GM18499 (cell line): ENCODE measurements at regions not wholly inside any gene's neighbourhood (a gene's known extent, or its start where the extent isn't known, plus 50 kb on each side); places are given as distances from the start of the nearest gene placed in this dataset.

ENCODE experiments used
- ATAC-seq: cut with Tn5 transposase; IDR thresholded peaks from one replicate; pipeline ENCODE4 v1.9.1; 2021; ENCODE audit warnings: moderate number of reproducible peaks; ENCODE audit not compliant: insufficient read depth, unreplicated experiment

DNA sequence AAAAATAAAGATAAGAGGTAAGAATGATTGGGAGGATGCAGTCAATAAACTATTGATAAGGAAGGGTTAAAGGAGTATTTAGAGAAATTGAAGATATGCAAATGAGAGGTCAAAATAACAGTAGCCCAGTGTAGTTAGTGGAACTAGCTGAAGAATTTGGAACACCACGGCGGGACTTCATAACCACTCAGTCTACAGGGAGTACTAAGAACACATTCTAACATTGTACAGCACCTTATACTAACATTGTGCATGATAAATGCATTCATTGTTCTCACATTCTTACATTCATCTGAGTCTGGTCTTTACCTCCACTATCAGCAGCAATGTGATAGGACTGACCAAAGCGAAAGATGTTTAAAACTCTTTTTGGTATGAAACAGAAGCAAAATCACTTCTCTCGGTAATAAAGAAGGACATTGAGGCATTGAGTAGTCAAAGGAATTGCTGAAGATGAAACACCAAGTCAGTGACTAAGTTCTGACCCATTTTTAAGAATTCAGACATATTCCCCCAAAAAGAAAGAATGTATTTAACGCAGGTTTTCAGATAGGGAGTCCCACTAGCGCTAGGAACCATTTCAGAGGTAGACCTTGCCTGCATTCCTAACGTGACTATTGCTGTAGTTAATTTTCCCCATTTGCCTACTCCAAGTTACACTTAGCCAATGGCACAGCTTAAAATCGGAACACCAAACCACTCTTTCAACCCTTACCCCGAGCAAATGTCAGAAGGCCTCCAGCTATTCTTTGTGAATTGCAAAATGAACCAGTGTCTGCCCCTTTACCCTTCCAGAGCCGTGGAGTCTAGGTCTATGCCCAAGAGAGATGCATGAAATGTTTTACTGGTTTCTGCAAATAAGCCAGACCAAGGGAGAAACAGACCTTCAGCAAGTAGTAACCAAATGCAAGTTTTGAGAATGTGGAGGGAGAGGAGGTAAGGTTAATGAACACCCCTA, 108.8 kb upstream of the IRF2BP2 start:
- ATAC-seq: no peak

DNA sequence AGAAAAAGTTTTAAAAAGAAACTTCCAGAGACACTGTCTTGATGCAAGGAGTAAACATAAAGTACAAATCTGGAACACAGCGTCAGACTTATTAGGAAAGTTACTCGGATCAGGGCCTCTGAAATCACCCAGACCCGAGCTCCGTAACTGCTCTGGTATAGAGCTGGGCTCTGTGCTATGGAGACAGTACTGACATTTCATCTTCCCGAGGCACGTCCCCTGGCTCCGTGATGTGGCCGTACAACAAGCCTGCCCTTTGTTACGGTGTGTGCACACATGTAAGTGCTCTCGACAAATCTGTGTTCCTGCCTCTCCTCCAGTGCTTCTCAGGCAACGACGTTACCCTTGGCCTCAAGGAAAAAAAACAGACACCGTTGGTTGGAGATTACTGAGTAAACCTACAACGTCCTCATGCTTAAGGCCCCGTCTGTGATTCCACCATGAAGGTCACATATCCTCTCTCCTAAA, 107.0 kb upstream of the IRF2BP2 start:
- no peak for ATAC-seq

GRCh38 chr1:234715252-234716014, 105.5 kb upstream of the IRF2BP2 start:
- no peak for ATAC-seq

GRCh38 chr1:234713859-234714258, 103.9 kb upstream of the IRF2BP2 start:
- no peak for ATAC-seq

DNA sequence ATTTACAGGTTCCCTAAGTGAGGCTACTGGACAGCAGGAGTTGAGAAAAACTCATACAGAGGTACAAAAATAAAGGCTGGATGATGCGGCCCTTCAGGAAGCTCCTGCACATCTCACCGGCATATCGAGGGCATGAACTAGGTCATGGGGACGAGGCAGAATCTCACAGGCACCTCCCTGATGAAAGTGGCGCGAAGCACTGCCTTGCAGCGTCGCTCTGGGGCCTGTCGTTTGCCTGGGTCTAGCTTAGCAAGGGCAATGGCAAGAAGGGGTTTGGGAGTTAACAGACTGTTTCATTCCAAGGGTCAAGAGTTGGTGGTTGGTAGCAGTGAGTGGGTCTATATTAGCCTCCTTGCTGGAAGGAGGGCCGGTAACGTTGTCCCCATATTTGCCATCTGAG, 103.5 kb upstream of the IRF2BP2 start:
- no peak for ATAC-seq

GRCh38 chr1:234712891-234713305, 102.9 kb upstream of the IRF2BP2 start:
- ATAC-seq: no peak

GRCh38 chr1:234710936-234711724, 101.2 kb upstream of the IRF2BP2 start:
- ATAC-seq: no peak

GRCh38 chr1:234710381-234710780, 100.4 kb upstream of the IRF2BP2 start:
- ATAC-seq: no peak

DNA sequence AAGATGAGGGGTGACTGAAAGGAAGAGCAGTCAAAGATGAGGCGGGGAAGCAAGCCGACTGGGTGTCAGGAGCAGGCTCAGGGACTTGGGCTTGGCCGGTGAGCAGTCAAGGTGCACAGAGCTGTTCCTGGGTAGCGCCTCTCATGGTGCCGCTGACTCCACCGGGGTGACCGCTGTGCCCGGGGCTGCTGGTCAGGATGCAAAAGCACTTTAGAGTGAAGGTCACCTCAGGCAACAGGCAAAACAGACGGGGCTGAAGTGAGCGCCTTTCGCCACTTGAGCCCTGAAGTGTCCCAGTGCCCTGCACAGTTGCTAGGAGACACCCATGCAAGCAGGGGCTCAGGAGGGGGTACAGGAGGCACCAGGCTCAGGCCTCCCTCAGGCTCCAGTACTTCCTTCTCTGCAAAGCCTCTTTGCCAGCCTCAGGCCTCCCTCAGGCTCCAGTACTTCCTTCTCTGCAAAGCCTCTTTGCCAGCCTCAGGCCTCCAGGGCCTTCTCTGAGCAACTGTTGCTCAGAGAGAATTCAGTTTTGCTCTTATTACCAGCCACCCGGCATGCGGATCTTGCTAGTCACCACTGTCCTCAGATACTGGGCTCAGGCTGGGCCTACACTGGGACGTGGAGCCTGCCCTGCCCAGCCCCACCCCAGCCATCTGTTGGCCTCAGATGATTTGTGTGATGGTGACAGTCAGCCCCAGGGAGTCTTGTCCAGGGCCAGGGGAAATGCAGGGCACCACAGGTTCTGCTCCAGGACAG, 99.7 kb upstream of the IRF2BP2 start:
- ATAC-seq: no peak

- no peak for ATAC-seq
Observed at GRCh38 chr1:234708700-234709395, 98.9 kb upstream of the IRF2BP2 start.

GRCh38 chr1:234707641-234708040, 97.7 kb upstream of the IRF2BP2 start:
- ATAC-seq: no peak

- ATAC-seq: no peak
Observed at GRCh38 chr1:234706931-234707330, 97.0 kb upstream of the IRF2BP2 start.

GRCh38 chr1:234706199-234706598, 96.2 kb upstream of the IRF2BP2 start:
- no peak for ATAC-seq

DNA sequence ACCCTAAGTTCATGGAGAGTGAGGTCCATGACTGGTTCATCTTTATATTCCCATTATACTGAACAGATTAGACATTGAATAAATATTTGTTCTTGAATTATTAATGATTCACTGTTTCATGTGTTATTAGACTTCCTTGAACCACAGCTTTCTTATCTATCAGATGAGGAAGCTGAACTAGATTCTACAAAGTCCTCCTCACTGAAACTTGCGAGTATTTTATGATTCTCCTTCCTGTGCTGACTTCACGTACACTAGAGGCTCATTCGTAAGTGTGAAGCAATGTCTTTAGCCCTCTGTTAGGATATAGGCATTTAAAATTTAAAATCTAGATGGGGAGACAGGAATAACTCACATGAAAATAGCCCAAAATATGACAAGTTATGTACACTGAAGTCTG, 95.6 kb upstream of the IRF2BP2 start:
- no peak for ATAC-seq

DNA sequence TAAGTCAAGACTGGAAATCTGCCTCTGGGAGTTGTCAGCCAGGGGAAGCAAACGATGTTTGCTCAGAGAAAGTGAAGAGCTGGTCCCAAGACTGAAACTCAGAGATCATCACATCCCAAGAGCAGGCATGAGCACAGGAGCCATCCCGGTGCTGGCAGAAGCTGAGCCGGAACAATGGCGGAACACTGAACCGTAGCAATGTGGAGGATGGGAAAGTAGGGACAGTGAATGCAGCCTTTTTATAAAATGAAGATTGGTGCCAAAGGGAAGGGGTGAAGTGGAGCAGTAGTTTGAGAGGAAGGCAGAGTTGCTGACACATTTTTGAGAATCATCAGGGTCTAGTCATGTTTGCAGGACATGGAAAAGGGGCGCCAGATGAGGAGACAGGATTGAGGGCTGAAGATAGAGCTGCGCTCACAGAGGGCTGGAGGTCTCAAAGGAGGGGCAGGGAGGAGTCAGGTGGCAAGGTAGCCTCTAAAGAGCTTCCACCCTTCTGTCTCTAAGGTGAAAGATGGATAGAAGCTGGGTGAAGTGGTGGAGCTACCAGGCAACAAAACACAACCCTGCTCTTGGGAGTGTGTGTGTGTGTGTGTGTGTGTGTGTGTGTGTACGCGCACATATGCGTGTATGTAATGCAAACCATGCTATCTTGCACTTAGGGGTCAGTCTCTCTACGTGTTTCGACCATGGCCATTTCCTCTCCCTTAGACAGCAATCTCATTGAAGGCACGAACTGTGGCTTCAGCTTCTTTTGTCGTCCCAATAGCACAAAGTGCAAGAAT, 94.3 kb upstream of the IRF2BP2 start:
- no peak for ATAC-seq

- no peak for ATAC-seq
Observed at GRCh38 chr1:234702342-234703000, 92.5 kb upstream of the IRF2BP2 start.

GRCh38 chr1:234701737-234702341, 91.9 kb upstream of the IRF2BP2 start:
- no peak for ATAC-seq
